NCI-H2227 (cell line): ENCODE measurements at regions not wholly inside any gene's neighbourhood (a gene's known extent, or its start where the extent isn't known, plus 50 kb on each side); places are given as distances from the start of the nearest gene placed in this dataset.
"Not testable (repeated sequence)": the region's sequence is repeated elsewhere in the genome, so short reads cannot be mapped to it uniquely, and the experiment has no call there.

ENCODE experiments used
- DNase-seq: peaks from one replicate; lab custom pipeline; 2025; ENCODE audit not compliant: unreplicated experiment; lab: John Stamatoyannopoulos, UW

GRCh38 chr5:96110300-96110699 lies 148.6 kb upstream of the ELL2 start:
- no peak for DNase-seq

- not testable (repeated sequence) for DNase-seq
These were observed 147.0 kb upstream of the ELL2 start for GRCh38 chr5:96108629-96109028.

DNA sequence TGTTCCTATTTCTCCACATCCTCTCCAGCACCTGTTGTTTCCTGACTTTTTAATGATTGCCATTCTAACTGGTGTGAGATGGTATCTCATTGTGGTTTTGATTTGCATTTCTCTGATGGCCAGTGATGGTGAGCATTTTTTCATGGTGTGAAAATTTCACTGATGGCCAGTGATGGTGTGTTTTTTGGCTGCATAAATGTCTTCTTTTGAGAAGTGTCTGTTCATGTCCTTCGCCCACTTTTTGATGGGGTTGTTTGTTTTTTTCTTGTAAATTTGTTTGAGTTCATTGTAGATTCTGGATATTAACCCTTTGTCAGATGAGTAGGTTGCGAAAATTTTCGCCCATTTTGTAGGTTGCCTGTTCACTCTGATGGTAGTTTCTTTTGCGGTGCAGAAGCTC lies 142.2 kb upstream of the ELL2 start:
- not testable (repeated sequence) for DNase-seq

DNA sequence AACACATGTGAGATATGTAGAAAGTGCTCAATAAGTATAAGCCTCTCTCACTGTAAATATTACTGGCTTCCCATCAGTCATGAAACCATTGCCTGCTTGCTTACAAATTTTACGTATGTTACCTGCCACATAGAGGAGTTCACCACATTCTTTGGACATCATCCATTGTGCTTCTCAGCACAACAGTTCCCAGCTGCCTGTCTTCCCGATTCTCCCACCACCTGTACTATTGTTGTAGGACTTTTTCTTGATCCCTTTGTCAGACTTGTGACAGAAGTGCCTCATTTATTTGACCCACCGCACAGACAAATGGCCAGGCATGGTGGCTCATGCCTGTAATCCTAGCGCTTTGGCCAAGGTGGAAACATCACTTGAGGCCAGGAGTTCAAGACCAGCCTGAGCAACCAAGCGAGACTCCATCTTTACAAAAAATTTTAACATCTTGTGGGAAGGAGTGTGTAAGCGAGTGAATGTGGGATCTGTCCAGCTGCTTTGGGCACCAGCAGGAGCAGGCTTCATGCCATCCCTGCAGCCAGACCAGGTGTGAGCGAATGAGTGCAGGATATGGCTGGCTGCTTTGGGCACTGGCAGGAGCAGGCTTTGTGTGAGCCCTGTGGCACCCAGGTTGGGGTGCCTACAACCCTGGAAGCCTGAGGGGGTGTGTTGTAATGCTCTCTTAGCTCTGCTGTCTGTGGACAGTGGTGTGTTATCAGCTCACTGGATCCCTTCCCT lies 139.9 kb upstream of the ELL2 start:
- no peak for DNase-seq

DNA sequence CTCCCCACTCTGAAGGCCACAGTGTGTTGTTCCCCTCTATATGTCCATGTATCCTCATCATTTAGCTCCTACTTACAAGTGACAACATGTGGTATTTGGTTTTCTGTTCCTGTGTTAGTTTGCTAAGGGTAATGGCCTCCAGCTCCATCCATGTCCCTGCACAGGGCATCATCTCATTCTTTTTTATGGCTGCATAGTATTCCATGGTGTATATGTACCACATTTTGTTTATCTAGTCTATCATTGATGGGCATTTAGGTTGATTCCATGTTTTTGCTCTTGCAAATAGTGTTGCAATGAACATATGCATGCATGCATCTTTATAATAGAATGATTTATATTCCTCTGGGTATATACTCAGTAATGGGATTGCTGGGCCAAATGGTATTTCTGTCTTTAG lies 135.8 kb upstream of the ELL2 start:
- DNase-seq, result not testable (repeated sequence)

DNA sequence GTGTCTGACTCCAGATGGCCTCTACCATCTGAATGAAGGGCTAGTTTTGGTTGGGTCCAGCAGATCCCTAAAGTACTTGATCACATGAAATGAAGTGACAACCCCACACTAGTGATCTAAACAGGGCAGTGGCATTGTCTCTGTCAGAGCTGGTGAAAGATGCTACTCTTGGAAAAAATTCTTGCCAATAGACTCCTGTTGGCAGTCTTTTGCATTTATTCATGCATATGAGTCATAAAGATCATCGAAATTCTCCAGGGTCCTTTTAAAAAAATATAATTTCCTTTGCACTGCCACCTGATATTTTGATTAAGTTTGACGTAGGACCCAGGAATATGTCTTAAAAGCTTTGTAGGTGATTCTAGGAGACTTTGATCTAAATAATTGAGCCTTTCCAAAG lies 135.1 kb upstream of the ELL2 start:
- DNase-seq, result no peak

- DNase-seq, result no peak
These were observed 133.3 kb upstream of the ELL2 start for GRCh38 chr5:96094904-96095303.

DNA sequence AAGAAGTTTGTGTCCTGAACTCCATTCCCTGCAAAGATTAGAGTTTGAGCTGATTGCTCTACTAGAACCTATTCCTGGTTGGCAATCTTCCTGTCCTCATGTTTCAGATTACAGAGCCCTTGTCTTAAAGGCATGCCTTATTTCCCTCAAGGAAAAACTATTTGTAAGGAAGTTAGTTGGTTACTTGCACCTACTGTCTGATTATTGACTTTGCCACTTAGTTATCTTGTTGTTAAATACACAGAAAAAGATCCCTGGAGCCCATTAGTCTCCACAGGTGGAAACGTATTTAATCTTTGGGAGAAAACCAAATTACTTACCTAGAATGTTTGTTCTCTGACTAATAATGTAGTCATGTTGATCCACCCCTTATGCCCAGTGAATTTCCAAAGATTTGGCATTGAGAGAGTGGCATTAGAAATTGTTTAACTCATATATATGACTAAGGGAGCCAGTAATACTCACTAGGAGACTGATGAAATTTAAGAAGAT lies 132.3 kb upstream of the ELL2 start:
- no peak for DNase-seq

DNA sequence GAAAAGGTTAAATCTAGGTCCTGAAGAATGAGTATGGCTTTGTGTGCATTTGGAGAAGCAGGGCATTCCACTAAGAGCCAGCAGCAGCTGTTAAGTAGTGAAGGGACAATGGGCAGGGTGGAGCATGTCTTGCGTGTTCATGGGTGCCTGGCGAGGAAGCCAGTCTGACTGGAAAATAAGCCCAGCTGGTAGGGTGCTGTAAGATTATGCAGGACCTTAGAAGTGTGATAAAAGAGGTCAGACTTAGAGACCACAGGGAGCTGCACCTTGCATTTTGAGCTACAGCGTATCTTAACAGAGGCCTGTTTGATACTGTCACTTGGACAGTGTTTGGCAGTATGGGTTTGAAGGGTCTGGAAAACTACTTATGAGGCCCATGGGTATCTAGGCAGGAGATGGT lies 131.7 kb upstream of the ELL2 start:
- no peak for DNase-seq

- DNase-seq, result no peak
These were observed 130.2 kb upstream of the ELL2 start for GRCh38 chr5:96091874-96092273.

DNA sequence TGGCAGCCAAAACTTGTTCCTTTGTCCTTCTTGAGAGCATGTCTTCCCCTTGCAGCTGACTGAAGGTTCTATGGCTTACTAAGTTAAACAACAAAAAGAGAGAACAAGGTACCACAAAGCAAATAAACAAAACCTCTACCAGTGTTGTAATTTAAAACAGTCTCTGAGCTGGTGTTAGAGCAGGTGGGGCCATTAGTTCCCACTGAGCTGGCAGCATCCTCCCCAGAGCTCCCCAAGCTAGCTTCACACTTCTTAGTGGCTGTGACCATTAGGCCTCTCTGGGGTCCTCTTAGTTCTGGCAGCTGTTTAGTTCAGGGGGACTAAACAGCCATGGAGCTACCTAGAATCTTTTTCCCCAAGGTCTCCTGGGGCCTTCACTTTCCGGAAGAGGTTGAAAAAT lies 128.6 kb upstream of the ELL2 start:
- DNase-seq, result no peak

DNA sequence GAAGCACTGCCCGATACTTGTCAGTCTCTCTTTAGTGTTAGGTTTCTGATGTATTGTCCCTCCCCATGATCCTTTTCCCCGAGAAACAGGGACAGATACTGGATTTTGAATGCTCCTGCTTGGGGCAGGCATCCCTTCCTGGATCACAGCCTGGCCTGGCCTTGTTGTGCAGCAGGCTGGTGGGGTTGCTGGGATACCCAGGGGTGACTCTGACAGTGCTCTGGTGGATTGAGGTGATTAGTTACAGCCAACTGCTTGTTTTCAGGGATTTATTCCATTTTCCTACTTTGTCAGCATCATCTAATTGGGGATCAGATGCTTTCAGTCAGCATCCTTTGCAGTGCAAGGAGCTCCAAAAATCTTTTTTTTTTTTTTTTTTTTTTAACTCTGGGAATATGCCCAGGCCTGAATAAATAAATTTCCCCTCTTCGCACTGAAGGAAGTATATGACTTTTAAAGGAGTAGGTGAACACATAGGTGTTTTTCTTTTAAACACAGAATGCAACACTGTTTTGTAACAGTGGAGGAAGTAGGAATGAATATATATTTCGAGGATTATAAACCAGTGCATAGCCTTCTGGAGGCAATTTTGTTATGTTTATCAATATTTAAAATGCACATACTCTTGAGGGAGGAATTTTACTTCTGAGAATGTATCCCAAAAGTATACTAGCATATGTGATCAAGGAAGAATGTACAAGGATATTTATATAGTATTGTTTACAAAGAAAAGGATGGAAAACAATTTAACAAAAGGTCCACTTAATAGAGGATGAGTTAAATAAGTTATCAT lies 127.3 kb upstream of the ELL2 start:
- no peak for DNase-seq

- no peak for DNase-seq
These were observed 126.3 kb upstream of the ELL2 start for GRCh38 chr5:96087939-96088338.

DNA sequence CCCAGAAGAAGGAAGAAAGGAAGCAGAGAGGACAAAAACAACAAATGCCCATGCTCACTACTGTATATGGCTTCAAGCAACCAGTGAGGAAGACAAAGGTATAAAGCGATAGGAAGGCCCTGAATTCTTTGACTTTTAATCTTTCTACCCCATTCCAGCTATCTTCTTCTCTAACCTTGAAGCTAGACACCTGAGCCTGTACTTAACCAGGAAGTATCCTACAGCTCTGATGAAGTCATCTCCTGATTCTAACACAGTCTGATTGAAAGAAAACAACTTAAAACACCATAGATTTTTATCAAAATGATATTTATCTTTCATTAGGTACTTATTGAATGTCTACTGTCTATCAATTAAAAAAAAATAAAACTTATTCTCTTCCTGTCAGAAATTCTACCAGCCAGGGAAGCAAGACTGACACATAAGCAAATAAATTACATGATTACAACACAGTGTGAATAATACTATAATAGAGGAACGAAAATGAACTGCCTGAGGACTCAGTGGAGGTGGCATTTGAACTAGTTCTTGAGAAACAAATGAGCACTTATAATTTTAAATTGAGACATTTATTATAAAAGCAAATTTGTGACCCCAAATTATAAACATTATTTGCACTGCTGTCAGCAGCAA lies 123.3 kb upstream of the ELL2 start:
- DNase-seq, result no peak

- no peak for DNase-seq
These were observed 121.8 kb upstream of the ELL2 start for GRCh38 chr5:96083361-96083881.

DNA sequence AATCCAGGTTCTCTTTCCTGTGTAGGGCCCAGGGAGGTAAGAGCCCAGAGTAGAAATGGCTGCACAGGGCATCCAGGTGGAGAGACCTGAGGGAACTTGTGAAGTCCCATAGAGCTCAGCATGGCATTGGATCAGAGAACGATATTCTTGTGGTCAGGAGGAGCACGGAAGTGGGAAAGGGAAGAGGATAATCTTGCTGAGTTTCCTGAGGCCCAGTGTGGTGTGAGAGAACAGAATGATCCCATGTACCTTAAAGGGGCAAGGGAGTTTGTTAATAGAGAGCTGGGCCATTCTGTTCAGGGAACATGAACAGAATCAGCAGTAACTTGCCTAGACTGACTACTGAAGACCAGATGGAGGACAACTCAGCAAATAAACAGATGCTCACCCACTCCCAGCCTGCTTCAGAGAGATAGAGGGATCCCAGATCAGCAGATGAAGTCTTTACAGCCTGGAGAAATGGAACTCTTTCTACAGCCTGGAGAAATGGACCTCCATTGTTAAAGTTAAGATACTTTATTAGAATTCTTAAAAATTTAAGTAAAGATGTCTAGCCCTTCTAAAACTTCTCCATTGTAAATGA lies 119.7 kb upstream of the ELL2 start:
- no peak for DNase-seq

DNA sequence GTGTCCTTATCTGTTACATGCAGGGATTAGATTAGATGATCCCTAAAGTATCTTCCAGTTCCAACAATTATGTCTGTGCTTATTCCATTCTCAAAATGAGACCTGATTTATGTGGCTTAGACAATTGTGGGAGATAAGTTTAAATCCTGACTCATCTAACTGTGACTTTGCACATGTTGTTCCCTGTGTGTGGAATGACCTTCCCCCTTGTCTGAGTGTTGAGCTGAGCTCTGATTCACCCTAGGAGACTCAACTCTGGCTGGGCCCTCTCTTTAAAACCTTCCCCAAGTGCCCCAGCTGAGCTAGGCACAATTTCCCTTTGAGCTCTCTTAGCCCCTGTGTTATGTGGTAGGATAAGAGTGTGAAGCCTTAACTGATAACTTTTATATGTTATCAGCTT lies 118.9 kb upstream of the ELL2 start:
- DNase-seq, result no peak

DNA sequence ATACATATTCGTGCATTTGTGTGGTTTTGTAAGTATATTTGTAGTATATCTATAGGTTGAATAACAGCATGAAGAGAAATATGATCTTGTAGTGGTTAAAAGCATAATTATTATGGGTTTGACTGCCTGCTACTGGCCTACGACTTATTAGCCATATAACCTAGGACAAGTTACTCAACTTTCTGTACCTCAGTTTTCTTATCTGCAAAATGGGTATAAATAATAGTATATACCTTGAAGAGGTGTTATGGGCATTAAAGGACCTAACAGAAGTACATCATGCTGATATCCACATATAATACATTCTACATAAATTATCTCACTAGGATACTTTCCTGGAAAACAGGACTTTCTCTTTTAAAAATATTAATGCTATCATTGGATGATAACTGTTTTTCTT lies 118.3 kb upstream of the ELL2 start:
- no peak for DNase-seq

- no peak for DNase-seq
These were observed 117.4 kb upstream of the ELL2 start for GRCh38 chr5:96079075-96079474.

GRCh38 chr5:96076451-96076850 lies 114.8 kb upstream of the ELL2 start:
- no peak for DNase-seq

GRCh38 chr5:96075579-96076289 lies 114.1 kb upstream of the ELL2 start:
- DNase-seq, result no peak
